T-cell (primary cell): ENCODE measurements at regions not wholly inside any gene's neighbourhood (a gene's known extent, or its start where the extent isn't known, plus 50 kb on each side); places are given as distances from the start of the nearest gene placed in this dataset.

Experiments used
- ATAC-seq, 4 experiments: fragments of 200-7000 bp in 3 of 4; fragments of 150-1000 bp in 1 of 4; cut with Tn5 transposase; replicated peaks in 1 of 4; 1 replicate in 3 of 4; 2 replicates in 1 of 4; pipeline ENCODE4 v1.10.0; 2021; ENCODE audit warnings: moderate library complexity in 3 of 4, mild to moderate bottlenecking in 2 of 4, moderate number of reproducible peaks in 1 of 4
- CTCF ChIA-PET, 2 donors: fragments of 300-600 bp; sonication (Branson Sonifier 250); formaldehyde crosslinking; loops; one replicate each; lab custom pipeline; 2022; ENCODE audit warnings: antibody characterized with exemption in 2 of 2; lab: Charles Lee
- POLR2A ChIA-PET, 2 donors: fragments of 300-600 bp; sonication (Branson Sonifier 250); formaldehyde crosslinking; loops; one replicate each; lab custom pipeline; 2022; ENCODE audit warnings: antibody characterized with exemption in 2 of 2; lab: Charles Lee
- DNase-seq, 35 experiments: peaks; one replicate each; pipeline versions ENCODE4 v3.0.0 to v3.0.0-alpha.2; 2013 to 2023
- H3K27ac ChIP-seq: one replicate; pipeline ENCODE4 v1.5.1; 2013; ENCODE audit warnings: low read length
- H3K27me3 ChIP-seq, 2 experiments: replicated peaks in 1 of 2; 1 replicate in 1 of 2; 2 replicates in 1 of 2; pipeline versions ENCODE4 v1.6.1 to v1.7.0; 2013; ENCODE audit warnings: low read length in 1 of 2, mixed read lengths in 1 of 2; ENCODE audit not compliant: control insufficient read depth in 2 of 2, insufficient read depth in 2 of 2; ENCODE audit errors: extremely low read depth in 1 of 2
- H3K36me3 ChIP-seq, 2 donors: 1 replicate in 1 of 2; 2 replicates in 1 of 2; pipeline versions ENCODE4 v1.6.1 to v1.7.0; 2013; ENCODE audit warnings: low read length in 1 of 2; ENCODE audit not compliant: control insufficient read depth in 2 of 2, insufficient read depth in 1 of 2; ENCODE audit errors: extremely low read depth in 1 of 2
- H3K4me1 ChIP-seq, 2 experiments: 1 replicate in 1 of 2; 2 replicates in 1 of 2; pipeline versions ENCODE4 v1.6.1 to v1.7.0; 2013; ENCODE audit warnings: low read length in 2 of 2, mixed read lengths in 1 of 2; ENCODE audit not compliant: insufficient read depth in 2 of 2, control insufficient read depth in 1 of 2; ENCODE audit errors: extremely low read depth in 1 of 2
- H3K4me3 ChIP-seq, 2 donors: 1 replicate in 1 of 2; 2 replicates in 1 of 2; pipeline versions ENCODE4 v1.5.1 to v1.7.0; 2013; ENCODE audit warnings: mild to moderate bottlenecking in 2 of 2, low read length in 1 of 2, moderate library complexity in 1 of 2; ENCODE audit not compliant: control insufficient read depth in 1 of 2; ENCODE audit errors: extremely low read depth in 1 of 2
- H3K9me3 ChIP-seq: 2 replicates; pipeline ENCODE4 v1.7.0; 2013
- H3K27ac Mint-ChIP-seq, 2 donors: one replicate each; pipeline ENCODE4 v1.8.0; 2020 to 2021; ENCODE audit warnings: mild to moderate bottlenecking in 2 of 2, mixed read lengths in 2 of 2
- H3K27me3 Mint-ChIP-seq, 2 donors: one replicate each; pipeline ENCODE4 v1.8.0; 2021 to 2022; ENCODE audit warnings: mixed read lengths in 2 of 2
- H3K36me3 Mint-ChIP-seq: one replicate; pipeline ENCODE4 v1.8.0; 2021; ENCODE audit warnings: mixed read lengths
- H3K4me1 Mint-ChIP-seq, 3 donors: one replicate each; pipeline ENCODE4 v1.8.0; 2020 to 2022; ENCODE audit warnings: mixed read lengths in 3 of 3, mild to moderate bottlenecking in 1 of 3
- H3K4me3 Mint-ChIP-seq, 3 donors: one replicate each; pipeline ENCODE4 v1.8.0; 2020 to 2022; ENCODE audit warnings: mild to moderate bottlenecking in 3 of 3, mixed read lengths in 3 of 3, moderate library complexity in 3 of 3
- H3K9me3 Mint-ChIP-seq, 3 donors: one replicate each; pipeline ENCODE4 v1.8.0; 2020 to 2022; ENCODE audit warnings: mixed read lengths in 3 of 3
- WGBS: methylation state at CpG from one replicate; pipeline ENCODE4 v1.1.5; 2013; ENCODE audit warnings: missing lambda C conversion rate; ENCODE audit not compliant: insufficient coverage; 5-methylcytosine and 5-hydroxymethylcytosine counted together

DNA sequence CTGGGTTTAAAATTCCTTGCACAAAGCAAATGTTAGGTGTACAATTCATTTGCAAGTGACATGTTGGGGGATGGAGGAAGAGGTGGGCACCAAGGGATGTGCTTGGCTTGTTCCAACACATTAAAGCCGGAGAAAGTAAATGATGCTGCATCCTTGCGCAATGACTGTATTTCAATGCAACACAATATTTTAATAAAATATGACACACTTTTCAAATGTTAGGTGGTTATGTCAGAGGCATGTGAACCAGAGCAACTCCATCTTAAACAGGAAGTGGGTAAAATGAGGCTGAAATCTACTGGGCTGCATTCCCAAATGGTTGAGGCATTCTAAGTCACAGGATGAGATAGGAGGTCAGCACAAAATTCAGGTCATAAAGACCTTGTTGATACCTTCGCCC lies 53.6 kb upstream of the ARHGAP5 start:
- no peaks in the 10 kb centered on the region for H3K9me3 Mint-ChIP-seq
- Histone ChIP-seq H3K27me3 (no peaks in the 10 kb centered on the region), H3K27ac (no peak overlapping the region), H3K9me3 (no peaks in the 10 kb centered on the region), H3K4me3 (no peak overlapping the region), H3K36me3 (no peaks in the 10 kb centered on the region), H3K4me1 (no peaks in the 10 kb centered on the region)
- POLR2A ChIA-PET, result no interaction called here
- H3K4me3 Mint-ChIP-seq, result no peak overlapping the region
- peaks cover 13 to 29% of the 10 kb centered on the region in 2 donors for H3K27me3 Mint-ChIP-seq
- H3K4me1 Mint-ChIP-seq, result no peaks in the 10 kb centered on the region
- ATAC-seq (no peak), DNase-seq (no peak)
- CTCF ChIA-PET, result no interaction called here
- no peaks in the 10 kb centered on the region for H3K36me3 Mint-ChIP-seq
- whole genome bisulfite sequencing, result no CpG with 5 or more reads among the region's 3 CpGs
- H3K27ac Mint-ChIP-seq, result no peak overlapping the region

DNA sequence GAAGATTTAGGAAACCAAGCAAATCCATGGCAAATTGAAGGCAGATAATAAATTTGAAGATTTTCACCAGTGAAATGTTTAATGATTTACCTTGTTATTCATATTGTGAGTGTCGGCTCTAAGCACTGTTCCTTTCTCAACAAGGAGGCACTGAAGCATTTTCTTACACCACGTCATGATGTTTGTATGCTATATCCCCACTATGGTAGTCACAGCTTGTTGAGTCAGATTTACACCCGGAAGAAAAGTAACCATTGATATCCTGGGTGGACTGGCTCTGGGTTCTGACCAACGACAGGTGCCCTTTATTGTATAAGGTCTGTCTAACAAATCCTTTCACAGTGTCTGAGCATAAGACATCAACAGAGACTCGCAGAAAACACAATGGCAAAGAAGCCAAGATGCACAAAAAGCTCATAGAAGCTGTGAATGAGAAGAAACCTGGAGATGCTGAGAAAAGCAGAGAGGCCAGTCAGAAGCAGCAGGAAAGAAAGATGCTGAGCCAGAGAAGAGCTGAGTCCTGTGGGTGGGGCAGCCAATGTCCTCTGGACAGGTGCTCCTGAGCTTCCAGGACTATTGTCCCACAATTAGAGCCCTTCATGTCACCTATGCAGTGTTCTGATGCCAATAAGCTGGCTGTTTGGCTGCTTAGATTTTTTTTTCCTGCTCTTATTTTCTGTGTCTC lies 49.7 kb upstream of the ARHGAP5 start:
- H3K9me3 Mint-ChIP-seq, result no peaks in the 10 kb centered on the region
- H3K27me3 Mint-ChIP-seq, result peaks cover 13 to 25% of the 10 kb centered on the region in 2 donors

More for the DNA sequence above, 49.7 kb upstream of the ARHGAP5 start:
- ATAC-seq, result no peak
- Histone ChIP-seq H3K27me3 (no peaks in the 10 kb centered on the region), H3K4me1 (no peaks in the 10 kb centered on the region), H3K36me3 (no peaks in the 10 kb centered on the region), H3K9me3 (no peaks in the 10 kb centered on the region), H3K27ac (no peak overlapping the region), H3K4me3 (no peak overlapping the region)
- 70% methylated on average over 3 of the region's 5 CpGs for WGBS
- ChIA-PET POLR2A (interaction anchor here in 1 of 2 donors (0.7 kb wide), 1 partner anchor 44 kb away, joined by 5 read pairs; no protein-coding TSS in a partner anchor), CTCF (no interaction called here)
- no peaks in the 10 kb centered on the region for H3K36me3 Mint-ChIP-seq
- no peak overlapping the region for H3K27ac Mint-ChIP-seq
- no peaks in the 10 kb centered on the region for H3K4me1 Mint-ChIP-seq
- DNase-seq, result no peak
- no peak overlapping the region for H3K4me3 Mint-ChIP-seq
